ENCODE measurements at regions not wholly inside any gene's neighbourhood (a gene's known extent, or its start where the extent isn't known, plus 50 kb on each side); places are given as distances from the start of the nearest gene placed in this dataset.

- no peak for TF ChIP-seq JUND (IDR thresholded peaks at IDR 0.05)
- TF ChIP-seq RAD21 (IDR thresholded peaks at IDR 0.05): no peak
- TF ChIP-seq GABPA (IDR thresholded peaks at IDR 0.05 in 1 of 2, conservative IDR thresholded peaks at IDR 0.05 in 1 of 2): no peak
- no peak for TF ChIP-seq ZBTB33 (IDR thresholded peaks at IDR 0.05)
- TF ChIP-seq TAF1 (conservative IDR thresholded peaks at IDR 0.05): no peak
- no peak for TF ChIP-seq YY1 (IDR thresholded peaks at IDR 0.05)
- TF ChIP-seq FOXA1 (IDR thresholded peaks at IDR 0.05): no peak
- TF ChIP-seq FOXA2 (IDR thresholded peaks at IDR 0.05): no peak
- no peak for TF ChIP-seq HNF4G (IDR thresholded peaks at IDR 0.05)
- TF ChIP-seq RXRA (IDR thresholded peaks at IDR 0.05): no peak
- no peak for TF ChIP-seq HNF4A (conservative IDR thresholded peaks at IDR 0.05)
- no peak for TF ChIP-seq EGR1 (IDR thresholded peaks at IDR 0.05; ENCODE audit: low read depth in 2 of 2)
- no peak for TF ChIP-seq REST (IDR thresholded peaks at IDR 0.05)
- TF ChIP-seq ATF3 (IDR thresholded peaks at IDR 0.05): no peak
- Histone ChIP-seq H3K9ac (ENCODE audit: low read depth in 1 of 2, low read length in 2 of 2) (no peak overlapping the region), H3K27ac (ENCODE audit: low read depth in 1 of 2, low read length in 2 of 2) (no peak overlapping the region), H3K27me3 (ENCODE audit: control insufficient read depth in 4 of 4, insufficient read depth in 4 of 4, low read length in 3 of 4) (no peaks in the 10 kb centered on the region), H3K4me1 (ENCODE audit: control insufficient read depth in 4 of 4, insufficient read depth in 4 of 4, low read length in 3 of 4) (no peaks in the 10 kb centered on the region), H3K36me3 (ENCODE audit: control insufficient read depth in 4 of 4, insufficient read depth in 3 of 4, low read depth in 1 of 4, low read length in 3 of 4) (no peaks in the 10 kb centered on the region), H3K9me3 (ENCODE audit: control insufficient read depth in 4 of 4, low read length in 3 of 4) (no peaks in the 10 kb centered on the region), H3K4me3 (ENCODE audit: low read depth in 1 of 3, low read length in 3 of 3) (no peak overlapping the region)
- WGBS: 92% methylated on average over 13 of the region's 13 CpGs
- no peak for DNase-seq (ENCODE audit: low spot score)
Observed at GRCh38 chr2:128622955-128623620, 304.4 kb upstream of the HS6ST1 start.

- Histone ChIP-seq H3K4me1 (ENCODE audit: control insufficient read depth in 4 of 4, insufficient read depth in 4 of 4, low read length in 3 of 4) (no peaks in the 10 kb centered on the region), H3K9ac (ENCODE audit: low read depth in 1 of 2, low read length in 2 of 2) (no peak overlapping the region), H3K27ac (ENCODE audit: low read depth in 1 of 2, low read length in 2 of 2) (no peak overlapping the region), H3K36me3 (ENCODE audit: control insufficient read depth in 4 of 4, insufficient read depth in 3 of 4, low read depth in 1 of 4, low read length in 3 of 4) (no peaks in the 10 kb centered on the region), H3K4me3 (ENCODE audit: low read depth in 1 of 3, low read length in 3 of 3) (no peak overlapping the region), H3K9me3 (ENCODE audit: control insufficient read depth in 4 of 4, low read length in 3 of 4) (no peaks in the 10 kb centered on the region), H3K27me3 (ENCODE audit: control insufficient read depth in 4 of 4, insufficient read depth in 4 of 4, low read length in 3 of 4) (no peaks in the 10 kb centered on the region)
- 86% methylated on average over 18 of the region's 18 CpGs for WGBS
- no peak for DNase-seq (ENCODE audit: low spot score)
- TF ChIP-seq NR2F2 (IDR thresholded peaks at IDR 0.05): no peak
- no peak for TF ChIP-seq SP1 (IDR thresholded peaks at IDR 0.05)
- TF ChIP-seq HNF4G (IDR thresholded peaks at IDR 0.05): no peak
- no peak for TF ChIP-seq RAD21 (IDR thresholded peaks at IDR 0.05)
- no peak for TF ChIP-seq FOXA1 (IDR thresholded peaks at IDR 0.05)
- TF ChIP-seq JUND (IDR thresholded peaks at IDR 0.05): no peak
- TF ChIP-seq HNF4A (conservative IDR thresholded peaks at IDR 0.05): no peak
- TF ChIP-seq FOXA2 (IDR thresholded peaks at IDR 0.05): no peak
- TF ChIP-seq RXRA (IDR thresholded peaks at IDR 0.05): no peak
- TF ChIP-seq YY1 (IDR thresholded peaks at IDR 0.05): no peak
- TF ChIP-seq CTCF (IDR thresholded peaks at IDR 0.05; ENCODE audit: low read depth, low read length, missing input control): no peak
- no peak for TF ChIP-seq ATF3 (IDR thresholded peaks at IDR 0.05)
Observed at GRCh38 chr2:128623776-128624761, 305.4 kb upstream of the HS6ST1 start.

Measured in liver (tissue), 8 donors.